ENCODE measurements at regions not wholly inside any gene's neighbourhood (a gene's known extent, or its start where the extent isn't known, plus 50 kb on each side); places are given as distances from the start of the nearest gene placed in this dataset.

- TF ChIP-seq, protein P1, sequence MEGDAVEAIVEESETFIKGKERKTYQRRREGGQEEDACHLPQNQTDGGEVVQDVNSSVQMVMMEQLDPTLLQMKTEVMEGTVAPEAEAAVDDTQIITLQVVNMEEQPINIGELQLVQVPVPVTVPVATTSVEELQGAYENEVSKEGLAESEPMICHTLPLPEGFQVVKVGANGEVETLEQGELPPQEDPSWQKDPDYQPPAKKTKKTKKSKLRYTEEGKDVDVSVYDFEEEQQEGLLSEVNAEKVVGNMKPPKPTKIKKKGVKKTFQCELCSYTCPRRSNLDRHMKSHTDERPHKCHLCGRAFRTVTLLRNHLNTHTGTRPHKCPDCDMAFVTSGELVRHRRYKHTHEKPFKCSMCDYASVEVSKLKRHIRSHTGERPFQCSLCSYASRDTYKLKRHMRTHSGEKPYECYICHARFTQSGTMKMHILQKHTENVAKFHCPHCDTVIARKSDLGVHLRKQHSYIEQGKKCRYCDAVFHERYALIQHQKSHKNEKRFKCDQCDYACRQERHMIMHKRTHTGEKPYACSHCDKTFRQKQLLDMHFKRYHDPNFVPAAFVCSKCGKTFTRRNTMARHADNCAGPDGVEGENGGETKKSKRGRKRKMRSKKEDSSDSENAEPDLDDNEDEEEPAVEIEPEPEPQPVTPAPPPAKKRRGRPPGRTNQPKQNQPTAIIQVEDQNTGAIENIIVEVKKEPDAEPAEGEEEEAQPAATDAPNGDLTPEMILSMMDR (IDR thresholded peaks at IDR 0.05; ENCODE audit: low read depth, low read length, missing input control) = no peak
- TF ChIP-seq RAD21 (IDR thresholded peaks at IDR 0.05) (no peak), EGR1 (IDR thresholded peaks at IDR 0.05; ENCODE audit: low read depth in 2 of 2) (no peak), RXRA (IDR thresholded peaks at IDR 0.05) (no peak), TAF1 (conservative IDR thresholded peaks at IDR 0.05) (no peak), SP1 (IDR thresholded peaks at IDR 0.05) (no peak), GABPA (IDR thresholded peaks at IDR 0.05 in 1 of 2, conservative IDR thresholded peaks at IDR 0.05 in 1 of 2) (no peak), REST (IDR thresholded peaks at IDR 0.05) (no peak)
- TF ChIP-seq, protein P2, sequence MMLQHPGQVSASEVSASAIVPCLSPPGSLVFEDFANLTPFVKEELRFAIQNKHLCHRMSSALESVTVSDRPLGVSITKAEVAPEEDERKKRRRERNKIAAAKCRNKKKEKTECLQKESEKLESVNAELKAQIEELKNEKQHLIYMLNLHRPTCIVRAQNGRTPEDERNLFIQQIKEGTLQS (IDR thresholded peaks at IDR 0.05) = no peak
Measured at GRCh38 chr12:84172823-84173424, 739.7 kb downstream of the SLC6A15 start.
